H1 (cell line): ENCODE measurements at regions not wholly inside any gene's neighbourhood (a gene's known extent, or its start where the extent isn't known, plus 50 kb on each side); places are given as distances from the start of the nearest gene placed in this dataset.

ENCODE experiments used
- CTCF ChIA-PET: fragments of 300-600 bp; sonication (Branson Sonifier 250); formaldehyde crosslinking; loops from one replicate; lab custom pipeline; 2021; ENCODE audit not compliant: partially characterized antibody; lab: Charles Lee
- POLR2A ChIA-PET: fragments of 300-600 bp; sonication (Branson Sonifier 250); formaldehyde crosslinking; loops from one replicate; lab custom pipeline; 2021; ENCODE audit warnings: inconsistent platforms; ENCODE audit not compliant: partially characterized antibody; lab: Charles Lee
- DNase-seq, 2 experiments: peaks; one replicate each; pipeline versions ENCODE4 v3.0.0 to v3.0.0-alpha.2; 2010 to 2022; ENCODE audit warnings: low spot score in 2 of 2, low read depth in 1 of 2, mixed read lengths in 1 of 2
- FAIRE-seq: peaks from 2 replicates; lab custom pipeline; 2011; peaks lifted over from hg19 to GRCh38; lab: Jason Lieb, UNC
- H2AFZ ChIP-seq: 2 replicates; pipeline ENCODE4 v1.8.1; 2012; ENCODE audit warnings: low read length, inconsistent platforms
- H2AK5ac ChIP-seq: 2 replicates; pipeline ENCODE4 v1.6.1; 2013; ENCODE audit warnings: low read depth, low read length
- H2BK120ac ChIP-seq: replicated peaks from 2 replicates; pipeline ENCODE3; 2013; ENCODE audit warnings: low read depth, low read length, inconsistent platforms
- H2BK12ac ChIP-seq: 2 replicates; pipeline ENCODE4 v1.6.1; 2013; ENCODE audit warnings: low read depth, low read length
- H2BK15ac ChIP-seq: 2 replicates; pipeline ENCODE4 v1.6.1; 2013; ENCODE audit warnings: low read length
- H2BK20ac ChIP-seq: 2 replicates; pipeline ENCODE4 v1.6.1; 2013; ENCODE audit warnings: low read length
- H2BK5ac ChIP-seq: 2 replicates; pipeline ENCODE4 v1.6.1; 2013; ENCODE audit warnings: low read depth, low read length
- H3K14ac ChIP-seq: 2 replicates; pipeline ENCODE4 v1.6.1; 2013; ENCODE audit warnings: inconsistent platforms; ENCODE audit not compliant: insufficient read length
- H3K18ac ChIP-seq: 2 replicates; pipeline ENCODE4 v1.6.1; 2013; ENCODE audit warnings: low read length; ENCODE audit errors: extremely low read depth
- H3K23ac ChIP-seq: 2 replicates; pipeline ENCODE4 v1.6.1; 2013; ENCODE audit warnings: inconsistent platforms; ENCODE audit not compliant: insufficient read length
- H3K23me2 ChIP-seq: 2 replicates; pipeline ENCODE4 v1.6.1; 2013; ENCODE audit warnings: low read depth, low read length
- H3K27ac ChIP-seq: 2 replicates; pipeline ENCODE4 v1.6.1; 2011; ENCODE audit warnings: low read depth, low read length, inconsistent platforms
- H3K27me3 ChIP-seq, 4 experiments: replicated peaks in 1 of 4; 1 replicate in 1 of 4; 2 replicates in 3 of 4; pipeline versions ENCODE4 v1.6.1 to v1.8.1; 2011 to 2013; ENCODE audit warnings: low read length in 3 of 4, mild to moderate bottlenecking in 3 of 4, inconsistent platforms in 2 of 4, mixed read lengths in 2 of 4, moderate library complexity in 1 of 4; ENCODE audit not compliant: control insufficient read depth in 3 of 4, insufficient read depth in 3 of 4; ENCODE audit errors: extremely low read depth in 1 of 4
- H3K36me3 ChIP-seq, 4 experiments: 2 replicates each; pipeline versions ENCODE4 v1.6.1 to v1.8.1; 2011 to 2013; ENCODE audit warnings: mild to moderate bottlenecking in 4 of 4, low read length in 3 of 4, moderate library complexity in 2 of 4, control low read depth in 1 of 4, inconsistent platforms in 1 of 4; ENCODE audit not compliant: insufficient read depth in 4 of 4, control insufficient read depth in 2 of 4
- H3K4ac ChIP-seq: replicated peaks from 2 replicates; pipeline ENCODE3; 2013; ENCODE audit warnings: low read length, low read depth, mixed read lengths, inconsistent platforms; ENCODE audit not compliant: insufficient read length
- H3K4me1 ChIP-seq, 4 experiments: replicated peaks in 1 of 4; 1 replicate in 1 of 4; 2 replicates in 3 of 4; pipeline versions ENCODE4 v1.6.1 to v1.8.1; 2011 to 2013; ENCODE audit warnings: low read length in 3 of 4, inconsistent platforms in 2 of 4, mixed read lengths in 1 of 4; ENCODE audit not compliant: insufficient read depth in 4 of 4, control insufficient read depth in 3 of 4
- H3K4me2 ChIP-seq, 2 experiments: 2 replicates each; pipeline versions ENCODE4 v1.6.1 to v1.8.1; 2011 to 2013; ENCODE audit warnings: low read depth in 2 of 2, low read length in 2 of 2, control low read depth in 1 of 2, inconsistent platforms in 1 of 2, mild to moderate bottlenecking in 1 of 2; ENCODE audit not compliant: insufficient read depth in 1 of 2
- H3K4me3 ChIP-seq, 4 experiments: fragments of 200-600, 300-600 bp in 1 of 4; sonication (generic), shearing (Covaris generic), sonication (Bioruptor Twin) in 1 of 4; 2 replicates each; pipeline versions ENCODE4 v1.5.1 to v1.8.1; 2011 to 2016; ENCODE audit warnings: low read length in 4 of 4, low read depth in 3 of 4, control low read depth in 2 of 4, inconsistent platforms in 2 of 4, mild to moderate bottlenecking in 2 of 4, mixed read lengths in 1 of 4, moderate library complexity in 1 of 4; ENCODE audit not compliant: insufficient read depth in 2 of 4; ENCODE audit errors: extremely low read depth in 1 of 4
- H3K56ac ChIP-seq: replicated peaks from 2 replicates; pipeline ENCODE3; 2013; ENCODE audit warnings: low read depth, mild to moderate bottlenecking, mixed read lengths, low read length, inconsistent platforms; ENCODE audit not compliant: insufficient read length
- H3K79me1 ChIP-seq: 2 replicates; pipeline ENCODE4 v1.6.1; 2013; ENCODE audit warnings: low read depth, low read length, control low read depth
- H3K79me2 ChIP-seq, 2 experiments: 2 replicates each; pipeline versions ENCODE4 v1.6.1 to v1.8.1; 2012 to 2013; ENCODE audit warnings: low read length in 2 of 2, mild to moderate bottlenecking in 2 of 2, inconsistent platforms in 1 of 2; ENCODE audit not compliant: insufficient read depth in 2 of 2, control insufficient read depth in 1 of 2
- H3K9ac ChIP-seq, 4 experiments: replicated peaks in 1 of 4; 1 replicate in 1 of 4; 2 replicates in 3 of 4; pipeline versions ENCODE4 v1.6.1 to v1.8.1; 2011 to 2013; ENCODE audit warnings: low read depth in 3 of 4, low read length in 3 of 4, control low read depth in 2 of 4, mild to moderate bottlenecking in 2 of 4, moderate library complexity in 2 of 4, inconsistent platforms in 1 of 4; ENCODE audit errors: extremely low read depth in 1 of 4
- H3K9me3 ChIP-seq, 2 experiments: 2 replicates each; pipeline versions ENCODE4 v1.6.1 to v1.8.1; 2012 to 2013; ENCODE audit warnings: mild to moderate bottlenecking in 2 of 2, moderate library complexity in 2 of 2, control low read depth in 1 of 2, inconsistent platforms in 1 of 2, low read depth in 1 of 2, low read length in 1 of 2, mixed read lengths in 1 of 2; ENCODE audit not compliant: insufficient read depth in 2 of 2
- H4K20me1 ChIP-seq, 2 experiments: replicated peaks in 1 of 2; 2 replicates each; pipeline versions ENCODE3 to v1.8.1; 2011 to 2013; ENCODE audit warnings: inconsistent platforms in 2 of 2, low read length in 2 of 2, mild to moderate bottlenecking in 1 of 2; ENCODE audit not compliant: insufficient read depth in 2 of 2, control insufficient read depth in 1 of 2
- H4K5ac ChIP-seq: 2 replicates; pipeline ENCODE4 v1.6.1; 2013; ENCODE audit warnings: low read length, low read depth, mixed read lengths, inconsistent platforms; ENCODE audit not compliant: insufficient read length
- H4K8ac ChIP-seq: 2 replicates; pipeline ENCODE4 v1.8.0; 2013; ENCODE audit warnings: mild to moderate bottlenecking, moderate library complexity, low read length, inconsistent platforms; ENCODE audit not compliant: insufficient read depth; ENCODE audit errors: extremely low read depth
- H4K91ac ChIP-seq: replicated peaks from 2 replicates; pipeline ENCODE3; 2013; ENCODE audit warnings: low read length, mixed read lengths, inconsistent platforms; ENCODE audit not compliant: insufficient read length
- BRCA1 ChIP-seq: IDR thresholded peaks from 2 replicates; pipeline ENCODE4 v1.6.1; 2012; ENCODE audit warnings: low read depth, low read length, improper control_type of control experiment
- GABPA ChIP-seq: IDR thresholded peaks from 2 replicates; pipeline ENCODE4 v1.6.1; 2011; ENCODE audit warnings: mild to moderate bottlenecking, low read length, moderate library complexity, borderline replicate concordance; ENCODE audit not compliant: insufficient read depth
- GTF2F1 ChIP-seq: IDR thresholded peaks from 2 replicates; pipeline ENCODE4 v1.6.1; 2012; ENCODE audit warnings: low read depth, low read length, improper control_type of control experiment, borderline replicate concordance
- JUND ChIP-seq: IDR thresholded peaks from 2 replicates; pipeline ENCODE4 v1.6.1; 2011; ENCODE audit warnings: mild to moderate bottlenecking, improper control_type of control experiment, low read length
- MAFK ChIP-seq: IDR thresholded peaks from 2 replicates; pipeline ENCODE4 v1.6.1; 2012; ENCODE audit warnings: low read depth, mild to moderate bottlenecking, improper control_type of control experiment, low read length
- RFX5 ChIP-seq: IDR thresholded peaks from 2 replicates; pipeline ENCODE4 v1.6.1; 2011; ENCODE audit warnings: low read depth, low read length, improper control_type of control experiment, borderline replicate concordance
- SRF ChIP-seq: IDR thresholded peaks from 2 replicates; pipeline ENCODE4 v1.6.1; 2011; ENCODE audit warnings: mild to moderate bottlenecking, low read depth, low read length, moderate library complexity
- TAF1 ChIP-seq: IDR thresholded peaks from 2 replicates; pipeline ENCODE4 v1.6.1; 2011; ENCODE audit warnings: mild to moderate bottlenecking, low read depth, low read length
- TAF7 ChIP-seq: optimal IDR thresholded peaks from 2 replicates; pipeline ENCODE3; 2011; ENCODE audit warnings: low read depth, mild to moderate bottlenecking, inconsistent platforms, low read length, moderate library complexity, borderline replicate concordance
- TF ChIP-seq, protein P1 (sequence below), 3 experiments: IDR thresholded peaks; 1 replicate in 2 of 3; 2 replicates in 1 of 3; pipeline versions ENCODE4 v1.5.1 to v1.6.1; 2011; ENCODE audit warnings: low read length in 3 of 3, mild to moderate bottlenecking in 3 of 3, inconsistent platforms in 2 of 3, low read depth in 1 of 3, moderate library complexity in 1 of 3; ENCODE audit not compliant: insufficient read depth in 1 of 3; ENCODE audit errors: control extremely low read depth in 1 of 3

- H3K18ac ChIP-seq, result peak overlapping the region; percentile 96
- peak overlapping the region; percentile 37 for H3K56ac ChIP-seq
- peak overlapping the region; percentile 80 for H3K27ac ChIP-seq
- H2AK5ac ChIP-seq, result peak overlapping the region; percentile 87
- H3K36me3 ChIP-seq, result peaks cover 0 to 9% (median 4%) of the 10 kb centered on the region in 4 experiments; a peak in 3 of 8 replicates
- peak overlapping the region; percentile 90; the same call in 1 of the 2 replicates for H2BK12ac ChIP-seq
- no peaks in the 10 kb centered on the region for H4K20me1 ChIP-seq
- CTCF ChIA-PET, result interaction anchor here (1.2 to 1.9 kb wide), 2 partner anchors 40 to 43 kb away, joined by 4 to 5 read pairs; no protein-coding TSS in a partner anchor
- peaks cover 3 to 24% (median 17%) of the 10 kb centered on the region in 4 experiments for H3K4me1 ChIP-seq
- peak overlapping the region; percentile 99 for H2BK5ac ChIP-seq
- FAIRE-seq (peak; percentile 63), DNase-seq (peak; percentile 59 to 70)
- POLR2A ChIA-PET, result interaction anchor here (0.6 to 2.0 kb wide), 5 partner anchors 14 to 85 kb away, joined by 3 to 9 read pairs (median 4); no protein-coding TSS in a partner anchor
- no peaks in the 10 kb centered on the region for H3K27me3 ChIP-seq
- no peak overlapping the region for H4K8ac ChIP-seq
- H3K79me2 ChIP-seq, result no peaks in the 10 kb centered on the region
- peak overlapping the region in 3 of 4 experiments; percentile 9 to 36 (median 20); a peak in 4 of 8 replicates for H3K4me3 ChIP-seq
- H3K14ac ChIP-seq, result no peak overlapping the region
- H3K4me2 ChIP-seq, result peak overlapping the region; percentile 23 to 52
- H2BK120ac ChIP-seq, result peak overlapping the region; percentile 78
- H2BK15ac ChIP-seq, result no peak overlapping the region
- H3K23ac ChIP-seq, result no peak overlapping the region
- H2BK20ac ChIP-seq, result peak overlapping the region; percentile 98
- no peak overlapping the region for H3K9ac ChIP-seq
- H3K23me2 ChIP-seq, result no peaks in the 10 kb centered on the region
- H3K79me1 ChIP-seq, result no peaks in the 10 kb centered on the region
- H3K9me3 ChIP-seq, result peaks cover 4 to 19% of the 10 kb centered on the region in 2 experiments; a peak in 3 of 4 replicates
- H4K5ac ChIP-seq, result peak overlapping the region; percentile 38
- H3K4ac ChIP-seq, result peak overlapping the region; percentile 30
- peak overlapping the region; percentile 93 for H4K91ac ChIP-seq
- H2AFZ ChIP-seq, result no peak overlapping the region
- TF ChIP-seq JUND (no peak), BRCA1 (no peak), MAFK (peak; percentile 64), GTF2F1 (no peak), GABPA (no peak), SRF (no peak), TAF1 (no peak), TAF7 (peak; percentile 28), RFX5 (no peak)
- TF ChIP-seq, protein P1, sequence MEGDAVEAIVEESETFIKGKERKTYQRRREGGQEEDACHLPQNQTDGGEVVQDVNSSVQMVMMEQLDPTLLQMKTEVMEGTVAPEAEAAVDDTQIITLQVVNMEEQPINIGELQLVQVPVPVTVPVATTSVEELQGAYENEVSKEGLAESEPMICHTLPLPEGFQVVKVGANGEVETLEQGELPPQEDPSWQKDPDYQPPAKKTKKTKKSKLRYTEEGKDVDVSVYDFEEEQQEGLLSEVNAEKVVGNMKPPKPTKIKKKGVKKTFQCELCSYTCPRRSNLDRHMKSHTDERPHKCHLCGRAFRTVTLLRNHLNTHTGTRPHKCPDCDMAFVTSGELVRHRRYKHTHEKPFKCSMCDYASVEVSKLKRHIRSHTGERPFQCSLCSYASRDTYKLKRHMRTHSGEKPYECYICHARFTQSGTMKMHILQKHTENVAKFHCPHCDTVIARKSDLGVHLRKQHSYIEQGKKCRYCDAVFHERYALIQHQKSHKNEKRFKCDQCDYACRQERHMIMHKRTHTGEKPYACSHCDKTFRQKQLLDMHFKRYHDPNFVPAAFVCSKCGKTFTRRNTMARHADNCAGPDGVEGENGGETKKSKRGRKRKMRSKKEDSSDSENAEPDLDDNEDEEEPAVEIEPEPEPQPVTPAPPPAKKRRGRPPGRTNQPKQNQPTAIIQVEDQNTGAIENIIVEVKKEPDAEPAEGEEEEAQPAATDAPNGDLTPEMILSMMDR (IDR thresholded peaks at IDR 0.05; ENCODE audit: control extremely low read depth in 1 of 3, insufficient read depth in 1 of 3, low read depth in 1 of 3, low read length in 3 of 3), result no peak
Measured at GRCh38 chr5:34411470-34412346, 244.4 kb upstream of the RAI14 start.
